ENCODE measurements at regions not wholly inside any gene's neighbourhood (a gene's known extent, or its start where the extent isn't known, plus 50 kb on each side); places are given as distances from the start of the nearest gene placed in this dataset.

DNA sequence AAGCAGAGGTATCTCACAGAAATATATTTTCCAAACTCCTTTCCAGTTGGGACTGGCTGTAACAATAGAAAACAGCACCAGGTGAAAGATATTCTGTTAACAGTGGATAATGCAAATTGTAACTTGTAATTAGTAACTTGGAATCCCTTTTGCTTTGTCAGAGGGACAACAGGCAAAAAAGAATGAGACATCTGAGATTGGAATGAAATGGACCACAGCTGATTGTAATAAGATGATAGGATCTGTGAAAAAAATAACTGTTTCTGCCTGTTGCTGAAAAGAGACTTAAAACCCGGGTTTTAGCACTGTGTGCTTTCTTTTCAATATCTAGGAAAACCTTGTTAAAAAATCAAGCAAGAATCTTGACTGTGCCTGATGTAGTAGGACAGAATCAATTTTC is 655.7 kb downstream of the METTL15 start:
- no peaks in the 10 kb centered on the region for H4K20me1 ChIP-seq (ENCODE audit: insufficient read depth, low read length)
- no peaks in the 10 kb centered on the region for H3K79me2 ChIP-seq (ENCODE audit: insufficient read depth, low read length)
- no peaks in the 10 kb centered on the region for H3K36me3 ChIP-seq (ENCODE audit: insufficient read depth, low read length)
- no peak overlapping the region for H2AFZ ChIP-seq (ENCODE audit: low read depth, low read length)
- no peak overlapping the region for H3K4me2 ChIP-seq (ENCODE audit: insufficient read depth, low read length)
- H3K27me3 ChIP-seq (ENCODE audit: insufficient read depth, low read length, poor library complexity) = no peaks in the 10 kb centered on the region
- no peak for DNase-seq
- TF ChIP-seq, protein P1, sequence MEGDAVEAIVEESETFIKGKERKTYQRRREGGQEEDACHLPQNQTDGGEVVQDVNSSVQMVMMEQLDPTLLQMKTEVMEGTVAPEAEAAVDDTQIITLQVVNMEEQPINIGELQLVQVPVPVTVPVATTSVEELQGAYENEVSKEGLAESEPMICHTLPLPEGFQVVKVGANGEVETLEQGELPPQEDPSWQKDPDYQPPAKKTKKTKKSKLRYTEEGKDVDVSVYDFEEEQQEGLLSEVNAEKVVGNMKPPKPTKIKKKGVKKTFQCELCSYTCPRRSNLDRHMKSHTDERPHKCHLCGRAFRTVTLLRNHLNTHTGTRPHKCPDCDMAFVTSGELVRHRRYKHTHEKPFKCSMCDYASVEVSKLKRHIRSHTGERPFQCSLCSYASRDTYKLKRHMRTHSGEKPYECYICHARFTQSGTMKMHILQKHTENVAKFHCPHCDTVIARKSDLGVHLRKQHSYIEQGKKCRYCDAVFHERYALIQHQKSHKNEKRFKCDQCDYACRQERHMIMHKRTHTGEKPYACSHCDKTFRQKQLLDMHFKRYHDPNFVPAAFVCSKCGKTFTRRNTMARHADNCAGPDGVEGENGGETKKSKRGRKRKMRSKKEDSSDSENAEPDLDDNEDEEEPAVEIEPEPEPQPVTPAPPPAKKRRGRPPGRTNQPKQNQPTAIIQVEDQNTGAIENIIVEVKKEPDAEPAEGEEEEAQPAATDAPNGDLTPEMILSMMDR (IDR thresholded peaks at IDR 0.05; ENCODE audit: borderline replicate concordance, extremely low read depth, low read length, poor library complexity, severe bottlenecking) = no peak
- no peak for TF ChIP-seq EZH2 (IDR thresholded peaks at IDR 0.05; ENCODE audit: borderline replicate concordance, low read depth, low read length, severe bottlenecking)
- H3K4me3 ChIP-seq (ENCODE audit: low read depth in 1 of 2, low read length in 2 of 2) = no peak overlapping the region
- H3K9ac ChIP-seq (ENCODE audit: low read depth, low read length) = no peak overlapping the region
- H3K9me3 ChIP-seq (ENCODE audit: insufficient read depth, low read length, severe bottlenecking) = no peaks in the 10 kb centered on the region
- ATAC-seq (ENCODE audit: insufficient read depth, low read depth) = no peak
- no peaks in the 10 kb centered on the region for H3K4me1 ChIP-seq (ENCODE audit: insufficient read depth, low read length)
- no peak overlapping the region for H3K27ac ChIP-seq (ENCODE audit: low read length)

DNA sequence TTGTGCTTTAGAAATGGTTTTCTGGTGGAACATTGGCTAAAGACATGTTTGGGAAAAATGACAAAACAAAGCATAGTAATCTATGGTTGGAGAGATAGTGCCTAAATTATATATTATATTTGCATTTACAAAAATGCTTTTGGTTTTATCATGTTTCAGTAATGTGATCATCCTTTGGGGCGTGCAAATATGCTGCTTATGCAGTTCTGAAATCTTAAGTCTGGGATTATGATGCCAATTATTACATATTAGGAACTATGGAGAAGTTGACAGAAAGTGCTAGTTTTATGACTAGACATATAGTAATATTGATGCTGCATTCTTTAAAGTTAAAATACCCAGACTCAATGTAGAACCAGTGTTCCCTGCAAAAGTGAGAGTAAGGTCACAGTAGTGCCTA is 655.0 kb downstream of the METTL15 start:
- Histone ChIP-seq H3K4me1 (ENCODE audit: insufficient read depth, low read length) (no peaks in the 10 kb centered on the region), H3K27ac (ENCODE audit: low read length) (no peak overlapping the region), H3K9me3 (ENCODE audit: insufficient read depth, low read length, severe bottlenecking) (no peaks in the 10 kb centered on the region), H3K9ac (ENCODE audit: low read depth, low read length) (no peak overlapping the region), H3K27me3 (ENCODE audit: insufficient read depth, low read length, poor library complexity) (no peaks in the 10 kb centered on the region), H4K20me1 (ENCODE audit: insufficient read depth, low read length) (no peaks in the 10 kb centered on the region), H2AFZ (ENCODE audit: low read depth, low read length) (no peak overlapping the region), H3K4me3 (ENCODE audit: low read depth in 1 of 2, low read length in 2 of 2) (no peak overlapping the region), H3K79me2 (ENCODE audit: insufficient read depth, low read length) (no peaks in the 10 kb centered on the region), H3K36me3 (ENCODE audit: insufficient read depth, low read length) (no peaks in the 10 kb centered on the region), H3K4me2 (ENCODE audit: insufficient read depth, low read length) (no peak overlapping the region)
- no peak for TF ChIP-seq EZH2 (IDR thresholded peaks at IDR 0.05; ENCODE audit: borderline replicate concordance, low read depth, low read length, severe bottlenecking)
- TF ChIP-seq, protein P1 (IDR thresholded peaks at IDR 0.05; ENCODE audit: borderline replicate concordance, extremely low read depth, low read length, poor library complexity, severe bottlenecking) = no peak
- no peak for DNase-seq
- no peak for ATAC-seq (ENCODE audit: insufficient read depth, low read depth)

DNA sequence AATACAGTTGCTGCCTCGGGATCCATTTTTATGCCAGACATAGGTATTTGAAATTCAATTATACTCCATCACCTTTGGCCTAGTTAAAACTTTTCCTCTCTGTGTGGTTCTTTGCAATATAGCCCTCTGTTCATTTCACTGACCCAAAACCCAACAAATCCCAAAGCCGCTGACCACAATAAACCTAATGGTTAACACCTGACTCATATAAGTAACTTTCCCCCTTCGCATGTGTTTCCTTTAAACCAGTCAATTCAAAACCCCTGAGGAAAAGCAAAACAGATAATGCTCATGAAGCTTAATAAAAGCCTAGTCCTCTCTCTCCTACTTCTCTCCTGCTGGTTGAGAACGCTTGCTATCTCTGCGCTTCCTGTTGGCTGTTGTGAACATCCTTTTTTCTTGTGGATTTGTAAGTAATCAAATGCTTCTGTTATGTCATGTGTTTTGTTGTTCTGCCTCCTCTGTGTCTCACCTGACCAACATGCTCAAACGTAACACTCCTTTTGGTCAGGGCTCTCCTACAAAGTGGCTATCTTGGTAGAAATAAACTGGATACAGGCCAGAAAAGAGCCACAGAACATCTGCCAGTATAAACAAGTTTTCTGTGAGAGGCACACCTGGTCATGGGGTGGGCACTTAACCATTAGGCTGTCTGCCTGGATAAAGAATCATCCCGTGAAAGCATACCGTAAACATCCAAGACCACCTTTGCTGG is 652.6 kb downstream of the METTL15 start:
- ATAC-seq (ENCODE audit: insufficient read depth, low read depth) (no peak), DNase-seq (no peak)
- Histone ChIP-seq H3K4me3 (ENCODE audit: low read depth in 1 of 2, low read length in 2 of 2) (no peak overlapping the region), H3K27ac (ENCODE audit: low read length) (no peak overlapping the region), H3K9ac (ENCODE audit: low read depth, low read length) (no peak overlapping the region), H3K79me2 (ENCODE audit: insufficient read depth, low read length) (no peaks in the 10 kb centered on the region), H3K36me3 (ENCODE audit: insufficient read depth, low read length) (no peaks in the 10 kb centered on the region), H3K4me2 (ENCODE audit: insufficient read depth, low read length) (no peak overlapping the region), H2AFZ (ENCODE audit: low read depth, low read length) (no peak overlapping the region), H3K9me3 (ENCODE audit: insufficient read depth, low read length, severe bottlenecking) (no peaks in the 10 kb centered on the region), H3K4me1 (ENCODE audit: insufficient read depth, low read length) (no peaks in the 10 kb centered on the region), H4K20me1 (ENCODE audit: insufficient read depth, low read length) (no peaks in the 10 kb centered on the region), H3K27me3 (ENCODE audit: insufficient read depth, low read length, poor library complexity) (no peaks in the 10 kb centered on the region)
- TF ChIP-seq, protein P1 (IDR thresholded peaks at IDR 0.05; ENCODE audit: borderline replicate concordance, extremely low read depth, low read length, poor library complexity, severe bottlenecking) = no peak

Measured in DND-41 (cell line).